ENCODE measurements at regions not wholly inside any gene's neighbourhood (a gene's known extent, or its start where the extent isn't known, plus 50 kb on each side); places are given as distances from the start of the nearest gene placed in this dataset.

GRCh38 chr3:161163297-161163696 is 57.8 kb upstream of the NMD3 start:
- WGBS (ENCODE audit: insufficient coverage) = no CpG with 5 or more reads among the region's 1 CpG
- H3K36me3 ChIP-seq (replicated peaks in 1 of 2; ENCODE audit: control extremely low read depth in 1 of 2, control insufficient read depth in 1 of 2, extremely low read depth in 1 of 2, insufficient read depth in 2 of 2, low read length in 1 of 2) = no peaks in the 10 kb centered on the region
- H3K27me3 ChIP-seq (replicated peaks in 1 of 4; ENCODE audit: control extremely low read depth in 1 of 4, control insufficient read depth in 3 of 4, insufficient read depth in 4 of 4, low read length in 3 of 4) = no peaks in the 10 kb centered on the region
- ChIA-PET CTCF (no interaction called here), POLR2A (no interaction called here)
- TF ChIP-seq EZH2 (IDR thresholded peaks at IDR 0.05; ENCODE audit: borderline replicate concordance, insufficient read depth, low read depth, low read length, poor library complexity, severe bottlenecking) = no peak
- TF ChIP-seq CTCF (IDR thresholded peaks at IDR 0.05) = no peak
- Mint-ChIP-seq H3K27ac (no peak overlapping the region), H3K4me1 (no peaks in the 10 kb centered on the region), H3K27me3 (peaks cover 7% of the 10 kb centered on the region), H3K4me3 (no peak overlapping the region), H3K9me3 (ENCODE audit: insufficient read depth) (peaks cover 6% of the 10 kb centered on the region)
- H3K4me1 ChIP-seq (ENCODE audit: control insufficient read depth in 2 of 2, insufficient read depth in 2 of 2, low read length in 2 of 2) = no peaks in the 10 kb centered on the region
- ATAC-seq (ENCODE audit: low read depth) = no peak
- H2AFZ ChIP-seq (ENCODE audit: insufficient read depth, low read depth, low read length, poor library complexity, severe bottlenecking) = no peak overlapping the region
- H3K4me2 ChIP-seq (replicated peaks; ENCODE audit: low read depth, low read length, poor library complexity, severe bottlenecking) = no peak overlapping the region
- intact Hi-C loops (cut with micrococcal nuclease) = no loop called here
- no peaks in the 10 kb centered on the region for H3K9me3 ChIP-seq (ENCODE audit: control extremely low read depth in 1 of 3, control insufficient read depth in 2 of 3, insufficient read depth in 1 of 3, low read length in 2 of 3)
- no peak for DNase-seq
- H4K20me1 ChIP-seq (ENCODE audit: control insufficient read depth, insufficient read depth, low read length, poor library complexity, severe bottlenecking) = no peaks in the 10 kb centered on the region
- no peak overlapping the region for H3K27ac ChIP-seq (ENCODE audit: low read length in 2 of 2)
- no peak overlapping the region for H3K9ac ChIP-seq (ENCODE audit: low read length)
- H3K79me2 ChIP-seq (ENCODE audit: control insufficient read depth, insufficient read depth, low read length) = no peaks in the 10 kb centered on the region
- H3K4me3 ChIP-seq (ENCODE audit: control extremely low read depth in 1 of 5, extremely low read depth in 1 of 5, insufficient read depth in 1 of 5, low read depth in 2 of 5, low read length in 4 of 5) = no peak overlapping the region

- intact Hi-C loops (cut with micrococcal nuclease) = no loop called here
- ATAC-seq (ENCODE audit: low read depth) (no peak), DNase-seq (no peak)
- no peak for TF ChIP-seq EZH2 (IDR thresholded peaks at IDR 0.05; ENCODE audit: borderline replicate concordance, insufficient read depth, low read depth, low read length, poor library complexity, severe bottlenecking)
- no peak for TF ChIP-seq CTCF (IDR thresholded peaks at IDR 0.05)
- Histone ChIP-seq H3K4me3 (ENCODE audit: control extremely low read depth in 1 of 5, extremely low read depth in 1 of 5, insufficient read depth in 1 of 5, low read depth in 2 of 5, low read length in 4 of 5) (no peak overlapping the region), H3K79me2 (ENCODE audit: control insufficient read depth, insufficient read depth, low read length) (no peaks in the 10 kb centered on the region), H3K27ac (ENCODE audit: low read length in 2 of 2) (no peak overlapping the region), H3K36me3 (replicated peaks in 1 of 2; ENCODE audit: control extremely low read depth in 1 of 2, control insufficient read depth in 1 of 2, extremely low read depth in 1 of 2, insufficient read depth in 2 of 2, low read length in 1 of 2) (no peaks in the 10 kb centered on the region), H4K20me1 (ENCODE audit: control insufficient read depth, insufficient read depth, low read length, poor library complexity, severe bottlenecking) (no peaks in the 10 kb centered on the region), H3K27me3 (replicated peaks in 1 of 4; ENCODE audit: control extremely low read depth in 1 of 4, control insufficient read depth in 3 of 4, insufficient read depth in 4 of 4, low read length in 3 of 4) (no peaks in the 10 kb centered on the region), H3K9ac (ENCODE audit: low read length) (no peak overlapping the region), H3K4me1 (ENCODE audit: control insufficient read depth in 2 of 2, insufficient read depth in 2 of 2, low read length in 2 of 2) (no peaks in the 10 kb centered on the region), H2AFZ (ENCODE audit: insufficient read depth, low read depth, low read length, poor library complexity, severe bottlenecking) (no peak overlapping the region), H3K9me3 (ENCODE audit: control extremely low read depth in 1 of 3, control insufficient read depth in 2 of 3, insufficient read depth in 1 of 3, low read length in 2 of 3) (no peaks in the 10 kb centered on the region), H3K4me2 (replicated peaks; ENCODE audit: low read depth, low read length, poor library complexity, severe bottlenecking) (no peak overlapping the region)
- no peak overlapping the region for H3K27ac Mint-ChIP-seq
- ChIA-PET CTCF (interaction anchor here (1.1 kb wide), 1 partner anchor 12 kb away, joined by 3 read pairs; no protein-coding TSS in a partner anchor), POLR2A (no interaction called here)
- H3K4me3 Mint-ChIP-seq = no peak overlapping the region
- H3K27me3 Mint-ChIP-seq = peaks cover 7% of the 10 kb centered on the region
- peaks cover 6% of the 10 kb centered on the region for H3K9me3 Mint-ChIP-seq (ENCODE audit: insufficient read depth)
- WGBS (ENCODE audit: insufficient coverage) = 100% methylated on average over 4 of the region's 4 CpGs
- no peaks in the 10 kb centered on the region for H3K4me1 Mint-ChIP-seq
These were observed 55.1 kb upstream of the NMD3 start for GRCh38 chr3:161166051-161166450.

Data from B cell (primary cell).